ENCODE measurements at regions not wholly inside any gene's neighbourhood (a gene's known extent, or its start where the extent isn't known, plus 50 kb on each side); places are given as distances from the start of the nearest gene placed in this dataset.

DNA sequence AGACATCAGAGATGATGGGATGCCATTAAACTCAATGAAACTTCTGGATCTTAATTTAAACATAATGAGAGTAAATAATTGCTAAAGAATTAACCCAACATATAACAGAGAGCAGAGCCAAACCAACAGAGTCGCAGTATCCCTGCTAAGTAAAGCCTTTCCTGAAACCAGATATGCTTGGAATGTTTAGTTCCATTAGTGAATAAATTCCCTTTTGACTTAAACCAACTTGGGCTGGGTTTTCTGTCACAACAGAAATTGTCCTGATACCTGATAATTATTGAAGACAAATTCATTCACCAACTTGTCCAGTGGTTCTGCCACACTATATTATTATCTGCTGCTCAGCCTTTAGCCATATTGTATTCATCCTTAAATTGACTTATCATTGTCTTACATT is 286.7 kb downstream of the FZD1 start:
- TF ChIP-seq, protein P1, sequence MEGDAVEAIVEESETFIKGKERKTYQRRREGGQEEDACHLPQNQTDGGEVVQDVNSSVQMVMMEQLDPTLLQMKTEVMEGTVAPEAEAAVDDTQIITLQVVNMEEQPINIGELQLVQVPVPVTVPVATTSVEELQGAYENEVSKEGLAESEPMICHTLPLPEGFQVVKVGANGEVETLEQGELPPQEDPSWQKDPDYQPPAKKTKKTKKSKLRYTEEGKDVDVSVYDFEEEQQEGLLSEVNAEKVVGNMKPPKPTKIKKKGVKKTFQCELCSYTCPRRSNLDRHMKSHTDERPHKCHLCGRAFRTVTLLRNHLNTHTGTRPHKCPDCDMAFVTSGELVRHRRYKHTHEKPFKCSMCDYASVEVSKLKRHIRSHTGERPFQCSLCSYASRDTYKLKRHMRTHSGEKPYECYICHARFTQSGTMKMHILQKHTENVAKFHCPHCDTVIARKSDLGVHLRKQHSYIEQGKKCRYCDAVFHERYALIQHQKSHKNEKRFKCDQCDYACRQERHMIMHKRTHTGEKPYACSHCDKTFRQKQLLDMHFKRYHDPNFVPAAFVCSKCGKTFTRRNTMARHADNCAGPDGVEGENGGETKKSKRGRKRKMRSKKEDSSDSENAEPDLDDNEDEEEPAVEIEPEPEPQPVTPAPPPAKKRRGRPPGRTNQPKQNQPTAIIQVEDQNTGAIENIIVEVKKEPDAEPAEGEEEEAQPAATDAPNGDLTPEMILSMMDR (IDR thresholded peaks at IDR 0.05) = no peak
- no peak for TF ChIP-seq POLR2A (IDR thresholded peaks at IDR 0.05)
- TF ChIP-seq POLR2AphosphoS5 (IDR thresholded peaks at IDR 0.05) = no peak
- no peak for TF ChIP-seq EP300 (IDR thresholded peaks at IDR 0.05)
